Hepatocyte (in vitro differentiated cells): ENCODE measurements at regions not wholly inside any gene's neighbourhood (a gene's known extent, or its start where the extent isn't known, plus 50 kb on each side); places are given as distances from the start of the nearest gene placed in this dataset.

Source experiments
- DNase-seq: peaks from one replicate; pipeline ENCODE4 v3.0.0-alpha.2; 2016; ENCODE audit warnings: low spot score
- H2AFZ ChIP-seq: fragments of 200-600 bp; sonication (generic); 2 replicates; pipeline ENCODE4 v1.6.0; 2016; ENCODE audit warnings: antibody characterized with exemption, mild to moderate bottlenecking
- H3K27ac ChIP-seq: fragments of 200-600 bp; sonication (generic); 2 replicates; pipeline ENCODE4 v1.5.1; 2016; ENCODE audit warnings: mild to moderate bottlenecking
- H3K27me3 ChIP-seq: fragments of 200-600 bp; sonication (generic); 2 replicates; pipeline ENCODE4 v1.6.1; 2016
- H3K36me3 ChIP-seq: fragments of 200-600 bp; sonication (generic); replicated peaks from 2 replicates; pipeline ENCODE4 v1.5.1; 2016; ENCODE audit warnings: low read depth; ENCODE audit not compliant: insufficient read depth
- H3K4me1 ChIP-seq: fragments of 200-600 bp; sonication (generic); 2 replicates; pipeline ENCODE4 v1.5.1; 2016; ENCODE audit warnings: mild to moderate bottlenecking, moderate library complexity; ENCODE audit not compliant: insufficient read depth
- H3K4me2 ChIP-seq: fragments of 200-600 bp; sonication (generic); 2 replicates; pipeline ENCODE4 v1.6.0; 2016
- H3K4me3 ChIP-seq: fragments of 200-600 bp; sonication (generic); 2 replicates; pipeline ENCODE4 v1.5.1; 2016; ENCODE audit warnings: mild to moderate bottlenecking
- H3K79me2 ChIP-seq: fragments of 200-600 bp; sonication (generic); 2 replicates; pipeline ENCODE4 v1.6.0; 2017; ENCODE audit warnings: mild to moderate bottlenecking
- H3K9me2 ChIP-seq: fragments of 200-600 bp; sonication (generic); replicated peaks from 2 replicates; pipeline ENCODE4 v1.6.0; 2017; ENCODE audit warnings: mild to moderate bottlenecking; ENCODE audit not compliant: insufficient read depth
- H3K9me3 ChIP-seq: fragments of 200-600 bp; sonication (generic); 2 replicates; pipeline ENCODE4 v1.5.1; 2016; ENCODE audit warnings: low read depth, mild to moderate bottlenecking
- H4K20me1 ChIP-seq: fragments of 200-600 bp; sonication (generic); 2 replicates; pipeline ENCODE4 v1.6.0; 2016; ENCODE audit warnings: mild to moderate bottlenecking; ENCODE audit not compliant: insufficient read depth, poor library complexity, severe bottlenecking
- EZH2 ChIP-seq: fragments of 200-600 bp; sonication (generic); IDR thresholded peaks from 2 replicates; pipeline ENCODE4 v1.6.1; 2016; ENCODE audit warnings: antibody characterized with exemption, mild to moderate bottlenecking, borderline replicate concordance
- EZH2phosphoT487 ChIP-seq: fragments of 200-600 bp; sonication (generic); IDR thresholded peaks from one replicate; pipeline ENCODE4 v1.6.1; 2018; ENCODE audit warnings: antibody characterized with exemption, mild to moderate bottlenecking, low read depth, moderate library complexity; ENCODE audit not compliant: unreplicated experiment, severe bottlenecking
- WGBS: methylation state at CpG from one replicate; pipeline ENCODE4 v1.1.6; 2016; ENCODE audit warnings: low lambda C conversion rate; ENCODE audit errors: missing lambda C conversion rate; 5-methylcytosine and 5-hydroxymethylcytosine counted together
- TF ChIP-seq, protein P1 (sequence below): fragments of 200-600 bp; sonication (generic); IDR thresholded peaks from 2 replicates; pipeline ENCODE4 v1.5.1; 2016; ENCODE audit warnings: antibody characterized with exemption, mild to moderate bottlenecking; ENCODE audit not compliant: poor library complexity

GRCh38 chr22:44625981-44626687, 75.9 kb upstream of the PRR5 start:
- TF ChIP-seq, protein P1, sequence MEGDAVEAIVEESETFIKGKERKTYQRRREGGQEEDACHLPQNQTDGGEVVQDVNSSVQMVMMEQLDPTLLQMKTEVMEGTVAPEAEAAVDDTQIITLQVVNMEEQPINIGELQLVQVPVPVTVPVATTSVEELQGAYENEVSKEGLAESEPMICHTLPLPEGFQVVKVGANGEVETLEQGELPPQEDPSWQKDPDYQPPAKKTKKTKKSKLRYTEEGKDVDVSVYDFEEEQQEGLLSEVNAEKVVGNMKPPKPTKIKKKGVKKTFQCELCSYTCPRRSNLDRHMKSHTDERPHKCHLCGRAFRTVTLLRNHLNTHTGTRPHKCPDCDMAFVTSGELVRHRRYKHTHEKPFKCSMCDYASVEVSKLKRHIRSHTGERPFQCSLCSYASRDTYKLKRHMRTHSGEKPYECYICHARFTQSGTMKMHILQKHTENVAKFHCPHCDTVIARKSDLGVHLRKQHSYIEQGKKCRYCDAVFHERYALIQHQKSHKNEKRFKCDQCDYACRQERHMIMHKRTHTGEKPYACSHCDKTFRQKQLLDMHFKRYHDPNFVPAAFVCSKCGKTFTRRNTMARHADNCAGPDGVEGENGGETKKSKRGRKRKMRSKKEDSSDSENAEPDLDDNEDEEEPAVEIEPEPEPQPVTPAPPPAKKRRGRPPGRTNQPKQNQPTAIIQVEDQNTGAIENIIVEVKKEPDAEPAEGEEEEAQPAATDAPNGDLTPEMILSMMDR, result peak; percentile 96
- no peak for TF ChIP-seq EZH2
- TF ChIP-seq EZH2phosphoT487, result no peak
- DNase-seq, result peak; percentile 81
- Histone ChIP-seq H2AFZ (no peak overlapping the region), H3K27ac (no peak overlapping the region), H3K4me3 (no peak overlapping the region), H3K9me2 (no peaks in the 10 kb centered on the region), H3K27me3 (no peaks in the 10 kb centered on the region), H3K4me1 (no peaks in the 10 kb centered on the region), H4K20me1 (no peaks in the 10 kb centered on the region), H3K36me3 (no peaks in the 10 kb centered on the region), H3K4me2 (no peak overlapping the region), H3K79me2 (no peaks in the 10 kb centered on the region), H3K9me3 (no peaks in the 10 kb centered on the region)
- 3% methylated on average over 16 of the region's 16 CpGs for WGBS

GRCh38 chr22:44625421-44625760, 76.6 kb upstream of the PRR5 start:
- H3K9me3 ChIP-seq, result no peaks in the 10 kb centered on the region
- no peaks in the 10 kb centered on the region for H3K4me1 ChIP-seq
- no peaks in the 10 kb centered on the region for H3K27me3 ChIP-seq
- DNase-seq, result no peak
- no peaks in the 10 kb centered on the region for H3K79me2 ChIP-seq
- H4K20me1 ChIP-seq, result no peaks in the 10 kb centered on the region
- no peak overlapping the region for H3K27ac ChIP-seq
- TF ChIP-seq, protein P1, result no peak
- TF ChIP-seq EZH2, result no peak
- no peak for TF ChIP-seq EZH2phosphoT487
- H2AFZ ChIP-seq, result no peak overlapping the region
- 81% methylated on average over 7 of the region's 7 CpGs for WGBS
- H3K4me2 ChIP-seq, result no peak overlapping the region
- no peak overlapping the region for H3K4me3 ChIP-seq
- no peaks in the 10 kb centered on the region for H3K36me3 ChIP-seq
- H3K9me2 ChIP-seq, result no peaks in the 10 kb centered on the region

GRCh38 chr22:44624689-44625420, 77.1 kb upstream of the PRR5 start:
- WGBS, result 81% methylated on average over 27 of the region's 27 CpGs
- H3K4me3 ChIP-seq, result no peak overlapping the region
- TF ChIP-seq, protein P1, result no peak
- TF ChIP-seq EZH2phosphoT487 (no peak), EZH2 (no peak)
- no peaks in the 10 kb centered on the region for H3K36me3 ChIP-seq
- DNase-seq, result no peak
- H3K27ac ChIP-seq, result no peak overlapping the region
- H3K4me1 ChIP-seq, result no peaks in the 10 kb centered on the region
- H3K9me3 ChIP-seq, result no peaks in the 10 kb centered on the region
- no peaks in the 10 kb centered on the region for H4K20me1 ChIP-seq
- H3K79me2 ChIP-seq, result no peaks in the 10 kb centered on the region
- H2AFZ ChIP-seq, result no peak overlapping the region
- H3K27me3 ChIP-seq, result no peaks in the 10 kb centered on the region
- H3K4me2 ChIP-seq, result no peak overlapping the region
- no peaks in the 10 kb centered on the region for H3K9me2 ChIP-seq
